BJ (cell line): ENCODE measurements at regions not wholly inside any gene's neighbourhood (a gene's known extent, or its start where the extent isn't known, plus 50 kb on each side); places are given as distances from the start of the nearest gene placed in this dataset.
A peak's percentile ranks its signal among the peaks of the same experiment; 100 is the strongest.

Experiments used
- CTCF ChIA-PET: fragments of 350-600 bp; formaldehyde crosslinking; extraction: SDS; loops from one replicate; lab custom pipeline; 2021; ENCODE audit warnings: antibody characterized with exemption, inconsistent platforms; lab: Yijun Ruan, JAX
- POLR2A ChIA-PET: fragments of 300-600 bp; sonication (Branson Sonifier 250); formaldehyde crosslinking; extraction: SDS; loops from one replicate; lab custom pipeline; 2021; ENCODE audit warnings: antibody characterized with exemption; lab: Charles Lee
- DNase-seq: peaks from one replicate; pipeline ENCODE4 v3.0.0-alpha.2; 2011; ENCODE audit warnings: low read depth
- H3K27me3 ChIP-seq: 2 replicates; pipeline ENCODE4 v1.6.0; 2011; ENCODE audit warnings: low read length; ENCODE audit not compliant: control insufficient read depth, insufficient read depth
- H3K36me3 ChIP-seq: 2 replicates; pipeline ENCODE4 v1.5.1; 2011; ENCODE audit warnings: low read length; ENCODE audit not compliant: control insufficient read depth, insufficient read depth
- H3K4me3 ChIP-seq: 2 replicates; pipeline ENCODE4 v1.5.1; 2011; ENCODE audit warnings: low read depth, mild to moderate bottlenecking, control low read depth, low read length
- TF ChIP-seq, protein P1 (sequence below): IDR thresholded peaks from 2 replicates; pipeline ENCODE4 v1.5.1; 2011; ENCODE audit warnings: low read depth, mild to moderate bottlenecking, control low read depth, inconsistent platforms, low read length, moderate library complexity; ENCODE audit not compliant: insufficient read depth

DNA sequence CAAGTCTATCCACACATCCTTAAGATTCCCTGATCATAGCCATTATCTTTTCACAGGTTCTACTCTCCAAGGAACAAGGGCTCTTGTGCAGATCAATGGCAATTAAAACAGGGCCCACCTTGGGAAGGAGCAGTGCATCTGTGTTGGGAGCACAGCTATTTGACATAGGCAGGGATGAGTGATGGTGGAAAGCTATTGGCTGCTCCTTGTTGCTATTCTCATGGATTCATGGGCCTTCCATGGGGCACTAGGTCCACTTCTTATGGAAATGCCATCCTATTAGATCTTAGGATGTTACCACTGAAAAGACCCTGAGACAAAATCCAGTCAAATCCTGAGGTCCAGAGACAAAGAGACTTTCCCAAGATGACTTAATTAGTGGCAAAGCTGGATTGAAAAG, 148.6 kb upstream of the MTNR1B start:
- DNase-seq: no peak
- no peaks in the 10 kb centered on the region for H3K36me3 ChIP-seq
- ChIA-PET POLR2A (no interaction called here), CTCF (no interaction called here)
- no peaks in the 10 kb centered on the region for H3K27me3 ChIP-seq
- H3K4me3 ChIP-seq: no peak overlapping the region
- TF ChIP-seq, protein P1, sequence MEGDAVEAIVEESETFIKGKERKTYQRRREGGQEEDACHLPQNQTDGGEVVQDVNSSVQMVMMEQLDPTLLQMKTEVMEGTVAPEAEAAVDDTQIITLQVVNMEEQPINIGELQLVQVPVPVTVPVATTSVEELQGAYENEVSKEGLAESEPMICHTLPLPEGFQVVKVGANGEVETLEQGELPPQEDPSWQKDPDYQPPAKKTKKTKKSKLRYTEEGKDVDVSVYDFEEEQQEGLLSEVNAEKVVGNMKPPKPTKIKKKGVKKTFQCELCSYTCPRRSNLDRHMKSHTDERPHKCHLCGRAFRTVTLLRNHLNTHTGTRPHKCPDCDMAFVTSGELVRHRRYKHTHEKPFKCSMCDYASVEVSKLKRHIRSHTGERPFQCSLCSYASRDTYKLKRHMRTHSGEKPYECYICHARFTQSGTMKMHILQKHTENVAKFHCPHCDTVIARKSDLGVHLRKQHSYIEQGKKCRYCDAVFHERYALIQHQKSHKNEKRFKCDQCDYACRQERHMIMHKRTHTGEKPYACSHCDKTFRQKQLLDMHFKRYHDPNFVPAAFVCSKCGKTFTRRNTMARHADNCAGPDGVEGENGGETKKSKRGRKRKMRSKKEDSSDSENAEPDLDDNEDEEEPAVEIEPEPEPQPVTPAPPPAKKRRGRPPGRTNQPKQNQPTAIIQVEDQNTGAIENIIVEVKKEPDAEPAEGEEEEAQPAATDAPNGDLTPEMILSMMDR: no peak

- ChIA-PET CTCF (no interaction called here), POLR2A (no interaction called here)
- DNase-seq: no peak
- TF ChIP-seq, protein P1: no peak
- no peak overlapping the region for H3K4me3 ChIP-seq
- no peaks in the 10 kb centered on the region for H3K36me3 ChIP-seq
- no peaks in the 10 kb centered on the region for H3K27me3 ChIP-seq
Observed at GRCh38 chr11:92822410-92822809, 147.0 kb upstream of the MTNR1B start.

DNA sequence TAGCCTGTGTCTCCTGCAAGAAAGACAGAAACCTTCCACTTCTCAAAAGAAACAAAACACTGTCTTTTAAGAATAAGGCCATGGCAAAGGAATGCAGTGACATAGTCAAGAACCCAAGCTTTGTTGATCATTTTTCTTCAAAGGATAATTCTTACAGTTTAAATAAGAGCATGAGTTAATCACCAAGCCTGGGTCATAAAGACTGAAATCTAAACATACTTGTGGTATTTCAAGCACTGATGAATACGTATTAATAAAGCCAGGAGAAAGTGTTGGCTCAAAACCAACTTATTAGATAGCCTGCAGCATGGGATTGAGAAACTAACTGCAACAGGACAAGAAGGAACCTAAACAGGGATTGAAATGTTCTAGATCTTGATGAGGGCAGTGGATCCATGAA, 143.3 kb upstream of the MTNR1B start:
- Histone ChIP-seq H3K27me3 (no peaks in the 10 kb centered on the region), H3K36me3 (no peaks in the 10 kb centered on the region), H3K4me3 (no peak overlapping the region)
- POLR2A ChIA-PET: no interaction called here
- CTCF ChIA-PET: interaction anchor here (0.6 kb wide), 1 partner anchor 219 kb away, joined by 4 read pairs; no protein-coding TSS in a partner anchor
- TF ChIP-seq, protein P1: no peak
- DNase-seq: peak; percentile 31

- TF ChIP-seq, protein P1: no peak
- Histone ChIP-seq H3K4me3 (no peak overlapping the region), H3K27me3 (no peaks in the 10 kb centered on the region), H3K36me3 (no peaks in the 10 kb centered on the region)
- DNase-seq: no peak
- CTCF ChIA-PET: interaction anchor here (0.6 kb wide), 1 partner anchor 219 kb away, joined by 4 read pairs; no protein-coding TSS in a partner anchor
- POLR2A ChIA-PET: no interaction called here
Observed at GRCh38 chr11:92826603-92827002, 142.8 kb upstream of the MTNR1B start.

GRCh38 chr11:92827132-92827531, 142.3 kb upstream of the MTNR1B start:
- TF ChIP-seq, protein P1: no peak
- DNase-seq: no peak
- H3K27me3 ChIP-seq: no peaks in the 10 kb centered on the region
- CTCF ChIA-PET: no interaction called here
- no peak overlapping the region for H3K4me3 ChIP-seq
- H3K36me3 ChIP-seq: no peaks in the 10 kb centered on the region
- POLR2A ChIA-PET: no interaction called here
